CD4-positive, alpha-beta memory T cell (primary cell): ENCODE measurements at regions not wholly inside any gene's neighbourhood (a gene's known extent, or its start where the extent isn't known, plus 50 kb on each side); places are given as distances from the start of the nearest gene placed in this dataset.

Experiments
- CTCF ChIA-PET: fragments of 350-600 bp; sonication (Branson Sonifier 250); formaldehyde crosslinking; loops from one replicate; lab custom pipeline; 2021; ENCODE audit warnings: inconsistent platforms; ENCODE audit not compliant: partially characterized antibody; lab: Charles Lee
- POLR2A ChIA-PET: fragments of 350-600 bp; sonication (Branson Sonifier 250); formaldehyde crosslinking; loops from one replicate; lab custom pipeline; 2021; ENCODE audit not compliant: partially characterized antibody; lab: Charles Lee
- DNase-seq, 5 donors: peaks; one replicate each; pipeline versions ENCODE4 v3.0.0 to v3.0.0-alpha.2; 2020 to 2022; ENCODE audit warnings: mixed read lengths in 1 of 5
- H3K27ac ChIP-seq: one replicate; pipeline ENCODE4 v1.7.0; 2013; ENCODE audit warnings: low read depth, low read length
- H3K27me3 ChIP-seq: 2 replicates; pipeline ENCODE4 v1.7.0; 2013; ENCODE audit warnings: mild to moderate bottlenecking, low read length, moderate library complexity; ENCODE audit not compliant: insufficient read depth
- H3K36me3 ChIP-seq: 2 replicates; pipeline ENCODE4 v1.7.0; 2013; ENCODE audit warnings: mild to moderate bottlenecking, low read length, moderate library complexity; ENCODE audit not compliant: insufficient read depth
- H3K4me1 ChIP-seq: 2 replicates; pipeline ENCODE4 v1.7.0; 2013; ENCODE audit warnings: mild to moderate bottlenecking, low read length, moderate library complexity; ENCODE audit not compliant: insufficient read depth
- H3K4me3 ChIP-seq, 2 donors: one replicate each; pipeline ENCODE4 v1.7.0; 2013; ENCODE audit warnings: low read length in 2 of 2, mild to moderate bottlenecking in 1 of 2
- H3K9me3 ChIP-seq, 2 donors: one replicate each; pipeline ENCODE4 v1.7.0; 2013; ENCODE audit warnings: low read length in 2 of 2, control low read depth in 1 of 2; ENCODE audit not compliant: control insufficient read depth in 1 of 2
- H3K27ac Mint-ChIP-seq, 7 donors: one replicate each; pipeline ENCODE4 v1.8.0; 2020 to 2021; ENCODE audit warnings: mixed read lengths in 7 of 7, mild to moderate bottlenecking in 6 of 7, inconsistent platforms in 3 of 7, moderate library complexity in 3 of 7
- H3K27me3 Mint-ChIP-seq, 2 donors: one replicate each; pipeline ENCODE4 v1.8.0; 2020 to 2021; ENCODE audit warnings: mixed read lengths in 2 of 2
- H3K36me3 Mint-ChIP-seq, 2 donors: one replicate each; pipeline ENCODE4 v1.8.0; 2020 to 2021; ENCODE audit warnings: mixed read lengths in 2 of 2, inconsistent platforms in 1 of 2, mild to moderate bottlenecking in 1 of 2
- H3K4me1 Mint-ChIP-seq, 4 donors: one replicate each; pipeline ENCODE4 v1.8.0; 2020 to 2021; ENCODE audit warnings: mixed read lengths in 4 of 4, mild to moderate bottlenecking in 1 of 4
- H3K4me3 Mint-ChIP-seq, 8 donors: one replicate each; pipeline ENCODE4 v1.8.0; 2020 to 2021; ENCODE audit warnings: mixed read lengths in 8 of 8, mild to moderate bottlenecking in 7 of 8, moderate library complexity in 6 of 8, inconsistent platforms in 3 of 8
- H3K9me3 Mint-ChIP-seq, 8 donors: one replicate each; pipeline ENCODE4 v1.8.0; 2020 to 2021; ENCODE audit warnings: mixed read lengths in 8 of 8, mild to moderate bottlenecking in 5 of 8, inconsistent platforms in 3 of 8, moderate library complexity in 1 of 8
- intact Hi-C: fragments of 100-400 bp; cut with micrococcal nuclease; formaldehyde crosslinking; loops from one replicate; pipeline ENCODE4 v1.15.1; 2023

DNA sequence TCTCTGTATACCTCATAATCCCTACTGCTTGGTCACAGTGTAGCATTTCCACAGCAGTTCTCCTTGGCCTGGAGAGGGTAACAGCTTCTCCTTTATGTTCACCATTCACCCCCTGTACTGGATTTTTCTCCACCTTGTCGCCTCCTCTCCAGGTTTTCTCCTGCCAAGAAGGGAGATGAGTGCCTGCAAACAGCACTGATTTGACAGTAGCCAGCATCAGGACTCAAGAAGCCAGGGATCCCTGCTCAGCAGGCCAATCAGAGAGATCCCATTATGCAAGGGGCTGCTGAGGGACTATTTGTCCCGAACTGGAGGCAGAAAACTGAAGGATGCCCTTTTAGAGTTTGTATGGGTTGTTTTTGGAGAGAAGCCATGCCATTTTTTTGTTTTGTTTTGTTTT, 68.6 kb upstream of the RIPOR2 start:
- H3K27me3 Mint-ChIP-seq: no peaks in the 10 kb centered on the region
- ChIA-PET CTCF (interaction anchor here (1.1 to 3.5 kb wide), 3 partner anchors 12 to 147 kb away, joined by 4 to 16 read pairs (median 13); no protein-coding TSS in a partner anchor), POLR2A (interaction anchor here (0.9 to 2.6 kb wide), 6 partner anchors 10 to 148 kb away, joined by 3 to 11 read pairs (median 4); no protein-coding TSS in a partner anchor)
- Histone ChIP-seq H3K36me3 (peaks cover 11% of the 10 kb centered on the region), H3K9me3 (no peaks in the 10 kb centered on the region), H3K27me3 (no peaks in the 10 kb centered on the region), H3K4me1 (peaks cover 73% of the 10 kb centered on the region), H3K27ac (no peak overlapping the region), H3K4me3 (no peak overlapping the region)
- no peak overlapping the region for H3K4me3 Mint-ChIP-seq
- intact Hi-C loops: no loop called here
- H3K27ac Mint-ChIP-seq: peak overlapping the region in 3 of 7 donors; percentile 2 to 74 (median 8)
- no peaks in the 10 kb centered on the region for H3K9me3 Mint-ChIP-seq
- peaks cover 50 to 83% (median 64%) of the 10 kb centered on the region in 4 donors for H3K4me1 Mint-ChIP-seq
- H3K36me3 Mint-ChIP-seq: peaks cover 4 to 8% of the 10 kb centered on the region in 2 donors
- DNase-seq: no peak

GRCh38 chr6:25005010-25005409, 69.2 kb upstream of the RIPOR2 start:
- Histone ChIP-seq H3K27me3 (no peaks in the 10 kb centered on the region), H3K9me3 (no peaks in the 10 kb centered on the region), H3K4me3 (no peak overlapping the region), H3K27ac (no peak overlapping the region), H3K4me1 (peaks cover 76% of the 10 kb centered on the region), H3K36me3 (peaks cover 11% of the 10 kb centered on the region)
- Mint-ChIP-seq H3K36me3 (peaks cover 4 to 9% of the 10 kb centered on the region in 2 donors), H3K9me3 (no peaks in the 10 kb centered on the region), H3K27ac (peak overlapping the region in 1 of 7 donors; percentile 37), H3K4me1 (peaks cover 53 to 83% (median 67%) of the 10 kb centered on the region in 4 donors), H3K4me3 (no peak overlapping the region), H3K27me3 (no peaks in the 10 kb centered on the region)
- intact Hi-C loops: no loop called here
- CTCF ChIA-PET: interaction anchor here (0.6 to 5.7 kb wide), 8 partner anchors 8 to 148 kb away, joined by 3 to 37 read pairs (median 8); no protein-coding TSS in a partner anchor
- no peak for DNase-seq
- POLR2A ChIA-PET: interaction anchor here (0.9 to 2.6 kb wide), 5 partner anchors 10 to 75 kb away, joined by 3 to 11 read pairs (median 4); no protein-coding TSS in a partner anchor

- CTCF ChIA-PET: interaction anchor here (1.0 to 5.7 kb wide), 7 partner anchors 12 to 149 kb away, joined by 4 to 37 read pairs (median 16); no protein-coding TSS in a partner anchor
- Histone ChIP-seq H3K4me1 (peaks cover 72% of the 10 kb centered on the region), H3K27me3 (no peaks in the 10 kb centered on the region), H3K27ac (peak overlapping the region; percentile 58), H3K4me3 (no peak overlapping the region), H3K9me3 (no peaks in the 10 kb centered on the region), H3K36me3 (peaks cover 11% of the 10 kb centered on the region)
- Mint-ChIP-seq H3K4me3 (peak overlapping the region in 7 of 8 donors; percentile 61 to 82 (median 77)), H3K9me3 (no peaks in the 10 kb centered on the region), H3K4me1 (peaks cover 57 to 85% (median 67%) of the 10 kb centered on the region in 4 donors), H3K36me3 (peaks cover 4 to 6% of the 10 kb centered on the region in 2 donors), H3K27ac (peak overlapping the region; percentile 68 to 94 (median 90)), H3K27me3 (no peaks in the 10 kb centered on the region)
- no peak for DNase-seq
- POLR2A ChIA-PET: interaction anchor here (0.7 to 5.2 kb wide), 13 partner anchors 8 to 161 kb away, joined by 3 to 25 read pairs (median 4); no protein-coding TSS in a partner anchor
- intact Hi-C loops: loop anchor here (2.0 kb wide), 1 partner anchor 13 kb away; no protein-coding TSS in a partner anchor
Measured at GRCh38 chr6:25006075-25006474, 70.3 kb upstream of the RIPOR2 start.

DNA sequence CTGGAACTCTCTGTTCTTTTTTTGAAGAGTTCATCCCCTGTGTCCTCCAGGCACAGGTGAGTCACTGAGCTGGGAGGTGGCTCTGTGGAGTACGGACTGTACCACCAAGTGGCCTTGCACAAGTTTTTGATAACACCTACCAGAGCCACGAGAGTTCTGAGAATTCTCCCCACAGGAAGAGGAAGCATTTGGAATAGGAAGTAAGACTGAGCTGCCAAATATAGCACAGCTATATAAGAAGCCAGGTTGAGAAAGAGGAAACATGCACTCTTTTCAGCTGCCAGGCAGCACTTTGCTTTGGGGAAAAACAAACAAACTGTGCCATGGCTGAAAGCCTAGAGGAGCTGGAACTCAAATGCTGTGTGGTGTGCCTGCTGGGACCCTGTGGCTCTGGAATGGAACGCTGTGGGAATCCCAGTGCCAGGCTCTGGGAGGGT, 70.8 kb upstream of the RIPOR2 start:
- peaks cover 73% of the 10 kb centered on the region for H3K4me1 ChIP-seq
- Mint-ChIP-seq H3K9me3 (no peaks in the 10 kb centered on the region), H3K27me3 (no peaks in the 10 kb centered on the region), H3K27ac (peak overlapping the region; percentile 68 to 94 (median 90)), H3K4me1 (peaks cover 59 to 90% (median 70%) of the 10 kb centered on the region in 4 donors), H3K36me3 (peaks cover 4 to 6% of the 10 kb centered on the region in 2 donors), H3K4me3 (peak overlapping the region; percentile 61 to 82 (median 75))
- intact Hi-C loops: loop anchor here (2.0 kb wide), 1 partner anchor 14 kb away; no protein-coding TSS in a partner anchor
- no peaks in the 10 kb centered on the region for H3K9me3 ChIP-seq
- DNase-seq: peak in 4 of 5 donors; percentile 30 to 74 (median 42)
- ChIA-PET POLR2A (interaction anchor here (0.7 to 5.2 kb wide), 17 partner anchors 8 to 162 kb away, joined by 3 to 25 read pairs (median 3); no protein-coding TSS in a partner anchor), CTCF (interaction anchor here (0.7 to 5.7 kb wide), 6 partner anchors 12 to 149 kb away, joined by 3 to 37 read pairs (median 16); no protein-coding TSS in a partner anchor)
- H3K36me3 ChIP-seq: peaks cover 11% of the 10 kb centered on the region
- H3K4me3 ChIP-seq: peak overlapping the region in 1 of 2 donors; percentile 15
- peak overlapping the region; percentile 58 for H3K27ac ChIP-seq
- H3K27me3 ChIP-seq: no peaks in the 10 kb centered on the region

DNA sequence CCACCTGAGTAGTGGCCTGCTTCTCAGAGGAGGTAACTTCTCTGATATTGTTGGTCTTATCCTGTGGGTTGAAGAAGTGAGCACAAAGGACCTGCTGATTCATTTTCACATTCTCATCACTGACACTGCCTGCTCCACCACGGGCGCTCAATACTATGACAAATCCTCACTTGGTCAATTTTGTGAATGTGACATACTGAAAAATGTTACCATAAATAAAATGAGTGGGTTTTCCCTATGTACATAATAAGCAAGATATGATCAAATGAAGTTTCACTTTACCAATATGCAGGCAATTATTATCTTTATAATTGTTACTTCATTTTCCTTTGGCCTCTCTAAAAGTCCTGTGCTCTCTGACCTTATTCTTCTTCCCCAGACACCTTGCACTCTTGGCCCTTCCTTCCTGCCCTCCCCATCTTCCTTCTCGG, 71.5 kb upstream of the RIPOR2 start:
- CTCF ChIA-PET: interaction anchor here (0.7 to 5.7 kb wide), 6 partner anchors 11 to 150 kb away, joined by 3 to 37 read pairs (median 16); no protein-coding TSS in a partner anchor
- no peak overlapping the region for H3K4me3 ChIP-seq
- H3K27me3 Mint-ChIP-seq: no peaks in the 10 kb centered on the region

GRCh38 chr6:25008707-25009392, 73.1 kb upstream of the RIPOR2 start:
- no peak for DNase-seq
- H3K36me3 ChIP-seq: peaks cover under 1% of the 10 kb centered on the region
- ChIA-PET POLR2A (interaction anchor here (0.7 to 5.2 kb wide), 14 partner anchors 9 to 342 kb away, joined by 3 to 25 read pairs (median 4); partner anchors contain the start of genes ACOT13 and TDP2), CTCF (interaction anchor here (0.9 to 5.7 kb wide), 11 partner anchors 9 to 191 kb away, joined by 3 to 37 read pairs (median 4); no protein-coding TSS in a partner anchor)
- H3K4me3 ChIP-seq: peak overlapping the region in 1 of 2 donors; percentile 23
- Mint-ChIP-seq H3K4me1 (peaks cover 63 to 96% (median 75%) of the 10 kb centered on the region in 4 donors), H3K36me3 (peaks cover under 1 to 4% of the 10 kb centered on the region in 2 donors), H3K9me3 (no peaks in the 10 kb centered on the region), H3K4me3 (peak overlapping the region; percentile 9 to 82 (median 69)), H3K27ac (peak overlapping the region; percentile 68 to 94 (median 89)), H3K27me3 (no peaks in the 10 kb centered on the region)
- peaks cover 84% of the 10 kb centered on the region for H3K4me1 ChIP-seq
- peak overlapping the region; percentile 40 for H3K27ac ChIP-seq
- no peaks in the 10 kb centered on the region for H3K27me3 ChIP-seq
- H3K9me3 ChIP-seq: no peaks in the 10 kb centered on the region
- intact Hi-C loops: no loop called here

More for the DNA sequence above, 71.5 kb upstream of the RIPOR2 start:
- H3K9me3 Mint-ChIP-seq: no peaks in the 10 kb centered on the region
- H3K36me3 ChIP-seq: peaks cover 11% of the 10 kb centered on the region
- H3K4me3 Mint-ChIP-seq: peak overlapping the region; percentile 45 to 82 (median 75)
- POLR2A ChIA-PET: interaction anchor here (0.7 to 5.2 kb wide), 16 partner anchors 7 to 162 kb away, joined by 3 to 25 read pairs (median 3); no protein-coding TSS in a partner anchor
- peak overlapping the region; percentile 68 to 94 (median 90) for H3K27ac Mint-ChIP-seq
- peak overlapping the region; percentile 58 for H3K27ac ChIP-seq
- H3K36me3 Mint-ChIP-seq: peaks cover 4 to 6% of the 10 kb centered on the region in 2 donors
- intact Hi-C loops: loop anchor here (2.0 kb wide), 1 partner anchor 14 kb away; no protein-coding TSS in a partner anchor
- H3K9me3 ChIP-seq: no peaks in the 10 kb centered on the region
- no peaks in the 10 kb centered on the region for H3K27me3 ChIP-seq
- peaks cover 79% of the 10 kb centered on the region for H3K4me1 ChIP-seq
- peak in 1 of 5 donors; percentile 71 for DNase-seq
- peaks cover 62 to 94% (median 73%) of the 10 kb centered on the region in 4 donors for H3K4me1 Mint-ChIP-seq
